H1 (cell line): ENCODE measurements at regions not wholly inside any gene's neighbourhood (a gene's known extent, or its start where the extent isn't known, plus 50 kb on each side); places are given as distances from the start of the nearest gene placed in this dataset.

ENCODE experiments used
- CTCF ChIA-PET: fragments of 300-600 bp; sonication (Branson Sonifier 250); formaldehyde crosslinking; loops from one replicate; lab custom pipeline; 2021; ENCODE audit not compliant: partially characterized antibody; lab: Charles Lee
- POLR2A ChIA-PET: fragments of 300-600 bp; sonication (Branson Sonifier 250); formaldehyde crosslinking; loops from one replicate; lab custom pipeline; 2021; ENCODE audit warnings: inconsistent platforms; ENCODE audit not compliant: partially characterized antibody; lab: Charles Lee
- DNase-seq, 2 experiments: peaks; one replicate each; pipeline versions ENCODE4 v3.0.0 to v3.0.0-alpha.2; 2010 to 2022; ENCODE audit warnings: low spot score in 2 of 2, low read depth in 1 of 2, mixed read lengths in 1 of 2
- FAIRE-seq: peaks from 2 replicates; lab custom pipeline; 2011; peaks lifted over from hg19 to GRCh38; lab: Jason Lieb, UNC
- H2AFZ ChIP-seq: 2 replicates; pipeline ENCODE4 v1.8.1; 2012; ENCODE audit warnings: low read length, inconsistent platforms
- H2AK5ac ChIP-seq: 2 replicates; pipeline ENCODE4 v1.6.1; 2013; ENCODE audit warnings: low read depth, low read length
- H2BK120ac ChIP-seq: replicated peaks from 2 replicates; pipeline ENCODE3; 2013; ENCODE audit warnings: low read depth, low read length, inconsistent platforms
- H2BK12ac ChIP-seq: 2 replicates; pipeline ENCODE4 v1.6.1; 2013; ENCODE audit warnings: low read depth, low read length
- H2BK15ac ChIP-seq: 2 replicates; pipeline ENCODE4 v1.6.1; 2013; ENCODE audit warnings: low read length
- H2BK20ac ChIP-seq: 2 replicates; pipeline ENCODE4 v1.6.1; 2013; ENCODE audit warnings: low read length
- H2BK5ac ChIP-seq: 2 replicates; pipeline ENCODE4 v1.6.1; 2013; ENCODE audit warnings: low read depth, low read length
- H3K14ac ChIP-seq: 2 replicates; pipeline ENCODE4 v1.6.1; 2013; ENCODE audit warnings: inconsistent platforms; ENCODE audit not compliant: insufficient read length
- H3K18ac ChIP-seq: 2 replicates; pipeline ENCODE4 v1.6.1; 2013; ENCODE audit warnings: low read length; ENCODE audit errors: extremely low read depth
- H3K23ac ChIP-seq: 2 replicates; pipeline ENCODE4 v1.6.1; 2013; ENCODE audit warnings: inconsistent platforms; ENCODE audit not compliant: insufficient read length
- H3K23me2 ChIP-seq: 2 replicates; pipeline ENCODE4 v1.6.1; 2013; ENCODE audit warnings: low read depth, low read length
- H3K27ac ChIP-seq: 2 replicates; pipeline ENCODE4 v1.6.1; 2011; ENCODE audit warnings: low read depth, low read length, inconsistent platforms
- H3K27me3 ChIP-seq, 4 experiments: replicated peaks in 1 of 4; 1 replicate in 1 of 4; 2 replicates in 3 of 4; pipeline versions ENCODE4 v1.6.1 to v1.8.1; 2011 to 2013; ENCODE audit warnings: low read length in 3 of 4, mild to moderate bottlenecking in 3 of 4, inconsistent platforms in 2 of 4, mixed read lengths in 2 of 4, moderate library complexity in 1 of 4; ENCODE audit not compliant: control insufficient read depth in 3 of 4, insufficient read depth in 3 of 4; ENCODE audit errors: extremely low read depth in 1 of 4
- H3K36me3 ChIP-seq, 4 experiments: 2 replicates each; pipeline versions ENCODE4 v1.6.1 to v1.8.1; 2011 to 2013; ENCODE audit warnings: mild to moderate bottlenecking in 4 of 4, low read length in 3 of 4, moderate library complexity in 2 of 4, control low read depth in 1 of 4, inconsistent platforms in 1 of 4; ENCODE audit not compliant: insufficient read depth in 4 of 4, control insufficient read depth in 2 of 4
- H3K4ac ChIP-seq: replicated peaks from 2 replicates; pipeline ENCODE3; 2013; ENCODE audit warnings: low read length, low read depth, mixed read lengths, inconsistent platforms; ENCODE audit not compliant: insufficient read length
- H3K4me1 ChIP-seq, 4 experiments: replicated peaks in 1 of 4; 1 replicate in 1 of 4; 2 replicates in 3 of 4; pipeline versions ENCODE4 v1.6.1 to v1.8.1; 2011 to 2013; ENCODE audit warnings: low read length in 3 of 4, inconsistent platforms in 2 of 4, mixed read lengths in 1 of 4; ENCODE audit not compliant: insufficient read depth in 4 of 4, control insufficient read depth in 3 of 4
- H3K4me2 ChIP-seq, 2 experiments: 2 replicates each; pipeline versions ENCODE4 v1.6.1 to v1.8.1; 2011 to 2013; ENCODE audit warnings: low read depth in 2 of 2, low read length in 2 of 2, control low read depth in 1 of 2, inconsistent platforms in 1 of 2, mild to moderate bottlenecking in 1 of 2; ENCODE audit not compliant: insufficient read depth in 1 of 2
- H3K4me3 ChIP-seq, 4 experiments: fragments of 200-600, 300-600 bp in 1 of 4; sonication (generic), shearing (Covaris generic), sonication (Bioruptor Twin) in 1 of 4; 2 replicates each; pipeline versions ENCODE4 v1.5.1 to v1.8.1; 2011 to 2016; ENCODE audit warnings: low read length in 4 of 4, low read depth in 3 of 4, control low read depth in 2 of 4, inconsistent platforms in 2 of 4, mild to moderate bottlenecking in 2 of 4, mixed read lengths in 1 of 4, moderate library complexity in 1 of 4; ENCODE audit not compliant: insufficient read depth in 2 of 4; ENCODE audit errors: extremely low read depth in 1 of 4
- H3K56ac ChIP-seq: replicated peaks from 2 replicates; pipeline ENCODE3; 2013; ENCODE audit warnings: low read depth, mild to moderate bottlenecking, mixed read lengths, low read length, inconsistent platforms; ENCODE audit not compliant: insufficient read length
- H3K79me1 ChIP-seq: 2 replicates; pipeline ENCODE4 v1.6.1; 2013; ENCODE audit warnings: low read depth, low read length, control low read depth
- H3K79me2 ChIP-seq, 2 experiments: 2 replicates each; pipeline versions ENCODE4 v1.6.1 to v1.8.1; 2012 to 2013; ENCODE audit warnings: low read length in 2 of 2, mild to moderate bottlenecking in 2 of 2, inconsistent platforms in 1 of 2; ENCODE audit not compliant: insufficient read depth in 2 of 2, control insufficient read depth in 1 of 2
- H3K9ac ChIP-seq, 4 experiments: replicated peaks in 1 of 4; 1 replicate in 1 of 4; 2 replicates in 3 of 4; pipeline versions ENCODE4 v1.6.1 to v1.8.1; 2011 to 2013; ENCODE audit warnings: low read depth in 3 of 4, low read length in 3 of 4, control low read depth in 2 of 4, mild to moderate bottlenecking in 2 of 4, moderate library complexity in 2 of 4, inconsistent platforms in 1 of 4; ENCODE audit errors: extremely low read depth in 1 of 4
- H3K9me3 ChIP-seq, 2 experiments: 2 replicates each; pipeline versions ENCODE4 v1.6.1 to v1.8.1; 2012 to 2013; ENCODE audit warnings: mild to moderate bottlenecking in 2 of 2, moderate library complexity in 2 of 2, control low read depth in 1 of 2, inconsistent platforms in 1 of 2, low read depth in 1 of 2, low read length in 1 of 2, mixed read lengths in 1 of 2; ENCODE audit not compliant: insufficient read depth in 2 of 2
- H4K20me1 ChIP-seq, 2 experiments: replicated peaks in 1 of 2; 2 replicates each; pipeline versions ENCODE3 to v1.8.1; 2011 to 2013; ENCODE audit warnings: inconsistent platforms in 2 of 2, low read length in 2 of 2, mild to moderate bottlenecking in 1 of 2; ENCODE audit not compliant: insufficient read depth in 2 of 2, control insufficient read depth in 1 of 2
- H4K5ac ChIP-seq: 2 replicates; pipeline ENCODE4 v1.6.1; 2013; ENCODE audit warnings: low read length, low read depth, mixed read lengths, inconsistent platforms; ENCODE audit not compliant: insufficient read length
- H4K8ac ChIP-seq: 2 replicates; pipeline ENCODE4 v1.8.0; 2013; ENCODE audit warnings: mild to moderate bottlenecking, moderate library complexity, low read length, inconsistent platforms; ENCODE audit not compliant: insufficient read depth; ENCODE audit errors: extremely low read depth
- H4K91ac ChIP-seq: replicated peaks from 2 replicates; pipeline ENCODE3; 2013; ENCODE audit warnings: low read length, mixed read lengths, inconsistent platforms; ENCODE audit not compliant: insufficient read length
- CTBP2 ChIP-seq: IDR thresholded peaks from 2 replicates; pipeline ENCODE4 v1.7.0; 2011; ENCODE audit warnings: borderline replicate concordance, mild to moderate bottlenecking, moderate library complexity, mixed read lengths, low read length; ENCODE audit not compliant: insufficient read depth, insufficient read length
- TAF7 ChIP-seq: optimal IDR thresholded peaks from 2 replicates; pipeline ENCODE3; 2011; ENCODE audit warnings: low read depth, mild to moderate bottlenecking, inconsistent platforms, low read length, moderate library complexity, borderline replicate concordance
- WGBS, 2 experiments: shearing (Covaris generic) in 1 of 2; methylation state at CpG; one replicate each; pipeline versions ENCODE4 v1.1.6 to v1.1.7; 2013 to 2015; ENCODE audit warnings: low lambda C conversion rate in 2 of 2, mixed read lengths in 2 of 2, inconsistent platforms in 1 of 2, low coverage in 1 of 2, missing lambda C conversion rate in 1 of 2; ENCODE audit not compliant: insufficient replicate concordance in 2 of 2, insufficient coverage in 1 of 2, insufficient read length in 1 of 2; ENCODE audit errors: extremely low coverage in 1 of 2, missing lambda C conversion rate in 1 of 2; 5-methylcytosine and 5-hydroxymethylcytosine counted together

GRCh38 chr10:78349165-78349516, 315.5 kb downstream of the RPS24 start:
- no peaks in the 10 kb centered on the region for H3K79me2 ChIP-seq

More at GRCh38 chr10:78349165-78349516, 315.5 kb downstream of the RPS24 start:
- no peak overlapping the region for H2AK5ac ChIP-seq
- no peak overlapping the region for H3K14ac ChIP-seq
- no peak for TF ChIP-seq TAF7
- no peak for TF ChIP-seq CTBP2
- no peak overlapping the region for H3K9ac ChIP-seq
- no peaks in the 10 kb centered on the region for H3K4me1 ChIP-seq
- no peaks in the 10 kb centered on the region for H3K27me3 ChIP-seq
- no peak overlapping the region for H3K56ac ChIP-seq
- no peak overlapping the region for H2BK20ac ChIP-seq
- H2BK12ac ChIP-seq = no peak overlapping the region
- H4K91ac ChIP-seq = no peak overlapping the region
- no peak overlapping the region for H3K23ac ChIP-seq
- no peak overlapping the region for H2AFZ ChIP-seq
- H3K36me3 ChIP-seq = no peaks in the 10 kb centered on the region
- POLR2A ChIA-PET = no interaction called here
- no peak overlapping the region for H3K18ac ChIP-seq
- H4K8ac ChIP-seq = no peak overlapping the region
- no peak overlapping the region for H2BK5ac ChIP-seq
- 0 out of 4 replicates have a peak, but pooled peaks cover 0 to 3% of the 10 kb centered on the region in 2 experiments for H3K9me3 ChIP-seq
- no peaks in the 10 kb centered on the region; the same call in 1 of the 2 replicates for H3K23me2 ChIP-seq
- 97% methylated on average over 4 of the region's 4 CpGs; no CpG with 5 or more reads in 1 of the 2 experiments for WGBS, 2 experiments
- no peaks in the 10 kb centered on the region for H3K79me1 ChIP-seq
- H3K4ac ChIP-seq = no peak overlapping the region
- no peak overlapping the region for H2BK120ac ChIP-seq
- CTCF ChIA-PET = interaction anchor here (2.4 kb wide), 1 partner anchor 44 kb away, joined by 11 read pairs; no protein-coding TSS in a partner anchor
- H4K5ac ChIP-seq = no peak overlapping the region
- H3K27ac ChIP-seq = no peak overlapping the region
- no peak overlapping the region for H3K4me3 ChIP-seq
- DNase-seq = no peak
- FAIRE-seq = no peak
- no peaks in the 10 kb centered on the region for H4K20me1 ChIP-seq
- no peak overlapping the region for H2BK15ac ChIP-seq
- H3K4me2 ChIP-seq = no peak overlapping the region
